ENCODE measurements at regions not wholly inside any gene's neighbourhood (a gene's known extent, or its start where the extent isn't known, plus 50 kb on each side); places are given as distances from the start of the nearest gene placed in this dataset.
"Not testable (repeated sequence)": the region's sequence is repeated elsewhere in the genome, so short reads cannot be mapped to it uniquely, and the experiment has no call there.

DNA sequence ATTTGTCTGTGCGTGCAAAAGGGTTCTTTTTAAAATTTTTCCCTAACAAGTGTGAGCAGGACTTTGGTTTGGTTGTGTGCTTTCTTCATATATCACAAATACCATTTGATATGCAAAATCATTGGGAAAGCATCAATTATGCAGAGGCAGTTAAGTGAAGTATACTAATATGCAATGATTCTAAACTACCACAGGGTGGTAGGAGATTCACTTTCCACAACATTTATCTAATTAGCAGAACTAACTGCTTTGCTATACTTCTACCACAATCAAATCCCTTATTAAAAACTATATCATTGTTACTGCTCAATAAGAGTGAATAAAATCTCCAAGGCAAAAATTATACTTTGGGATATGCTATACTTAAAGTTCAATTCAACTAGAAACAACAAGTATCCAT is 2738.9 kb upstream of the PCDH20 start:
- no peak overlapping the region for H3K27ac ChIP-seq
- TF ChIP-seq, protein P1, sequence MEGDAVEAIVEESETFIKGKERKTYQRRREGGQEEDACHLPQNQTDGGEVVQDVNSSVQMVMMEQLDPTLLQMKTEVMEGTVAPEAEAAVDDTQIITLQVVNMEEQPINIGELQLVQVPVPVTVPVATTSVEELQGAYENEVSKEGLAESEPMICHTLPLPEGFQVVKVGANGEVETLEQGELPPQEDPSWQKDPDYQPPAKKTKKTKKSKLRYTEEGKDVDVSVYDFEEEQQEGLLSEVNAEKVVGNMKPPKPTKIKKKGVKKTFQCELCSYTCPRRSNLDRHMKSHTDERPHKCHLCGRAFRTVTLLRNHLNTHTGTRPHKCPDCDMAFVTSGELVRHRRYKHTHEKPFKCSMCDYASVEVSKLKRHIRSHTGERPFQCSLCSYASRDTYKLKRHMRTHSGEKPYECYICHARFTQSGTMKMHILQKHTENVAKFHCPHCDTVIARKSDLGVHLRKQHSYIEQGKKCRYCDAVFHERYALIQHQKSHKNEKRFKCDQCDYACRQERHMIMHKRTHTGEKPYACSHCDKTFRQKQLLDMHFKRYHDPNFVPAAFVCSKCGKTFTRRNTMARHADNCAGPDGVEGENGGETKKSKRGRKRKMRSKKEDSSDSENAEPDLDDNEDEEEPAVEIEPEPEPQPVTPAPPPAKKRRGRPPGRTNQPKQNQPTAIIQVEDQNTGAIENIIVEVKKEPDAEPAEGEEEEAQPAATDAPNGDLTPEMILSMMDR (conservative IDR thresholded peaks at IDR 0.05) = peak; percentile 69

DNA sequence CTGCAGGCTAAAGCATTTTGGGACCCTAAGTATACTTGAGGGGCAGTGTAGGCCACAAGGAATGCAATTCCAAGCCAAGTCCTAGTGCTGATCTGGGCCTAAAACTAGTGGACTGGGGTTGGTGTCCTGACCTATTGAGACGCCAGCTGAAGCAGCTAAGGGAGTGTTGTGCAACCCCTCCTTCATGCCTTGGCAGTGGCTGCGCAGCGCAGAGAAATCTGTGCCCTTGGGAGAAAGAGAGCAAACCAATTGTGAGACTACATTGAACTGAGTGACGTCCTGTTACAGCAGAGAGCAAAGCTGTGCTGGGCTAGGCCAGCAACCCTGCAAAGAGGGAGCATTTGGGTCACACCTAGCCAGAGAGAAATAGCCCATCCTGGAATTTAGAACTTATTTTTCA is 2715.0 kb upstream of the PCDH20 start:
- TF ChIP-seq, protein P1 (conservative IDR thresholded peaks at IDR 0.05) = no peak
- H3K27ac ChIP-seq = no peak overlapping the region

DNA sequence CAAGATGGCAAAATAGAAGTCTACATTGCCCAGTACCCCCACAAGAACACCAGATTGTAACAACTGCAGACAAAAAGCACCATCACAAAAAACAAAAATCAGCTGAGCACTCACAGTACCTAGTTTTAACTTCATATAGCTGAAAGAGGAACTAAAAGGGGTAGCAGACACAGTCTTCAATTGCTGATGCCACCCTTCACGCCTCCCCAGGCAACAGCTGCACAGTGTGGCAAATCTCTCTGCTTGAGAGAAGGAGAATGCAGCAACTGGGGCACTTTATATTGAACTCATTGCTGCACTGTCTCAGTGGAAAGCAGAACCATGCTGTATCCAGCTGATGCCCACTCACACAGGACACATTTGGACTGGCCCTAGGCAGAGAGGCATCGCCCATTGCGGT is 2714.5 kb upstream of the PCDH20 start:
- TF ChIP-seq, protein P1 (conservative IDR thresholded peaks at IDR 0.05) = no peak
- H3K27ac ChIP-seq = no peak overlapping the region

DNA sequence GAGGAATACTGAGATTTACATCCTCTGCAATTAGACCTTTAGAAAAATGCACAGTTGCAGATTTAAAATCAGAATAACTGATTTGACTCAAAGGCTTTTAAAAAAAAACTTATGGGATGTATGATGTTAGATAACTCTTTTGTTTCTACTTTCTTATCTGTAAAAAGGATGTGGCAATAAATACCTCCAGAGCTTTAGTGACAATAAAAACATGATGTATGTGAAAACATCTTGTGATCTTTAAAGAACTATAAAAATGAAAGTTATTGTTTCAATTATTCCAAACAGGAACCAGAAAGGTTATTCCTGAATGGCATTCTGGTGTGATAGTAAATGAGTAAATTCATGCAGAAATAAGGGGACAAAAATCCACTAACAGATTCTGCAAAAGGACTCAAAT is 2712.2 kb upstream of the PCDH20 start:
- TF ChIP-seq, protein P1 (conservative IDR thresholded peaks at IDR 0.05) = no peak
- no peak overlapping the region for H3K27ac ChIP-seq

DNA sequence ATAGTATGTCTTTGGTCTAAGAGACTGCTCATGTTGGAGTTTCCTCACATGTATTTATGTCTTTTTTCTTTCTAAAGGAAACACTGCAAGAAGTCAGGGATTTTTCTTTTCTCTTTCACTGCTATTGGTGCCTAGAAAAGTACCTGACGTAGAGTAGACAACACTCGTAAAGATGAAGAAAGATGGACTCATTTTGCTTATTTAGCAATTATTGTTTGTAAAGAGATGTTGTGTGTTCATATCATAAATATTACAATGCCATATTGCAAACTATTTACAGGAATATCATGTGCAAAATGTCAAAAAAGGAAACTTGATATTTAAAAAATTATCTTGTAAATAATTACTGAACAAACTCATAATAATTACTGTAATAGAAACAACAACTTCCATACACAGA is 2711.5 kb upstream of the PCDH20 start:
- H3K27ac ChIP-seq = no peak overlapping the region
- TF ChIP-seq, protein P1 (conservative IDR thresholded peaks at IDR 0.05) = no peak

DNA sequence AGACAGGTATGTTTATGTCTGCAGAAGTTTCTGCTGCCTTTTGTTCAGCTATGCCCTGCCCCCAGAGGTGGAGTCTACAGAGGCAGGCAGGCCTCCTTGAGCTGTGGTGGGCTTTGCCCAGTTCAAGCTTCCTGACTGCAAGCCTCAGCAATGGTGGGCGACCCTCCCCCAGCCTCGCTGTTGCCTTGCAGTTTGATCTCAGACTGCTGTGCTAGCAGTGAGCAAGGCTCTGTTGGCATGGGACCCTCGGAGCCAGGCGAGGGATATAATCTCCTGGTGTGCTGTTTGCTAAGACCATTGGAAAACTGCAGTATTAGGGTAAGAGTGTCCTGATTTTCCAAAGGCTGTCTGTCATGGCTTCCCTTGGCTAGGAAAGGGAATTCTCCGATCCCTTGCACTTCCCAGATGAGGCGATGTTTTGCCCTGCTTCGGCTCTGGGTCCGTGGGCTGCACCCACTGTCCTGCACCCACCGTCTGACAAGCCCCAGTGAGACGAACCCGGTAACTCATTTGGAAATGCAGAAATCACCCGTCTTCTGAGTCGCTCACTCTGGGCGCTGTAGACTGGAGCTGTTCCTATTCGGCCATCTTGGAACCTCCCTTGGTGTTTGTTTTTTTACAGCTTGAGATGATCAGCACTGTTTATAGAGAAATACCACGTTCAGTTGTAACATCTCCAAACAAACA is 2705.5 kb upstream of the PCDH20 start:
- H3K27ac ChIP-seq = not testable (repeated sequence)

DNA sequence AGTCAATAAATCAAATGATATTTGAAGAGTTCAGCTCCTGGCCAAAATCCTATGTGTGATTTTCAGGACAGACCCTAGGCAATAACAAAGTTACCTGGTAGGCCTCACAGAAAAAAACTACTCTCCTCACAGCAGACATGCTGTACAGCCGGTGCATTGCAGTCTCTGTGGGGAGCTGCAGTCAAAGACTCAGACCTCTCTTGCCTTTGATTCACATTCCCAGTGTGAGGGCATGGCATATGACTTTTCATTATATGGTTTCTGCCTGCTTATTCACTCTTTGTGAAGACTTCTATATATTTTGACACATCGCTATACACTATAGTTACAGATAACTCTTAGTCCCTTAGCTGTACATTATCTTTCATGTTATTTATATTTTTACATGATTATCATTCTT is 2684.3 kb upstream of the PCDH20 start:
- no peak overlapping the region for H3K27ac ChIP-seq
- TF ChIP-seq, protein P1 (conservative IDR thresholded peaks at IDR 0.05) = no peak

DNA sequence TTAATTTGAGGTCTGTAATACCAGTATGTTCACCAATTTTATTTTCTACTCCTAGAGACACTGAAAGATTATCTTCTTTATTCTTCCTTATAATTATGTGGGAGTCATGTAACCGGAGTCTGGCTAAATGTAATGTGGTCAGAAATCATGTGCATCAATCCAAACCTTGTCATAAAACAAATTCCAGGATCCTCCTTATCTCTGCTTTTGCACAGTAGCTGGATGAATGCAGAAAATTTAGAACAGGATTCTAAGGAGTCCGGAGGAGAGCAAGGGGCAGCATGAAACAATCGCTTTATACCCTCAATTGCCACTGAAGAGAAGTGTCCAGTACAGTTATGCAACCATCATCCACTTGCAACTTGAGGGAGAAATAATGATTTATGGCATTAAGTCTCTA is 2674.7 kb upstream of the PCDH20 start:
- no peak overlapping the region for H3K27ac ChIP-seq
- TF ChIP-seq, protein P1 (conservative IDR thresholded peaks at IDR 0.05) = no peak
